A549 (cell line): ENCODE measurements at regions not wholly inside any gene's neighbourhood (a gene's known extent, or its start where the extent isn't known, plus 50 kb on each side); places are given as distances from the start of the nearest gene placed in this dataset.

Source experiments
- ATAC-seq, 2 experiments: fragments of 200-7000 bp in 1 of 2; fragments of >200 bp in 1 of 2; cut with Nextera tagmentation in 1 of 2; cut with Tn5 transposase in 1 of 2; 3 replicates each; pipeline versions ENCODE4 v1.8.0 to v1.9.1; 2018 to 2020; ENCODE audit warnings: mild to moderate bottlenecking in 1 of 2, moderate library complexity in 1 of 2
- CTCF ChIA-PET: fragments of 300-600 bp; sonication (Branson Sonifier 250); formaldehyde crosslinking; extraction: SDS; loops from one replicate; lab custom pipeline; 2021; ENCODE audit warnings: antibody characterized with exemption, inconsistent platforms; lab: Yijun Ruan, JAX
- POLR2A ChIA-PET: fragments of 350-600 bp; formaldehyde crosslinking; extraction: SDS; loops from one replicate; lab custom pipeline; 2021; ENCODE audit warnings: antibody characterized with exemption, inconsistent platforms; lab: Yijun Ruan, JAX
- DNase-seq, 2 experiments: peaks; one replicate each; pipeline versions ENCODE4 v3.0.0 to v3.0.0-alpha.2; 2011 to 2016; ENCODE audit warnings: low read depth in 1 of 2, low spot score in 1 of 2
- FAIRE-seq: peaks from 2 replicates; lab custom pipeline; 2011; peaks lifted over from hg19 to GRCh38; lab: Jason Lieb, UNC
- H3K27ac ChIP-seq, 2 experiments: fragments of >200 bp; sonication (Bioruptor Twin); formaldehyde crosslinking; 3 replicates each; pipeline ENCODE4 v1.5.1; 2016 to 2017
- H3K4me1 ChIP-seq: fragments of >200 bp; sonication (Bioruptor Twin); formaldehyde crosslinking; 3 replicates; pipeline ENCODE4 v1.6.1; 2016
- H3K4me2 ChIP-seq: fragments of >200 bp; sonication (Bioruptor Twin); formaldehyde crosslinking; 3 replicates; pipeline ENCODE4 v1.6.1; 2016
- H3K4me3 ChIP-seq: fragments of >200 bp; sonication (Bioruptor Twin); formaldehyde crosslinking; 3 replicates; pipeline ENCODE4 v1.5.1; 2016
- H3K9me3 ChIP-seq: fragments of >200 bp; sonication (Bioruptor Twin); formaldehyde crosslinking; 3 replicates; pipeline ENCODE4 v1.6.1; 2016
- BHLHE40 ChIP-seq: IDR thresholded peaks from 2 replicates; pipeline ENCODE4 v1.6.1; 2012; ENCODE audit warnings: low read depth, low read length, inconsistent platforms
- CBX2 ChIP-seq: fragments of 200-600 bp; sonication (generic); IDR thresholded peaks from 2 replicates; pipeline ENCODE4 v1.6.1; 2016; ENCODE audit warnings: low read depth, mild to moderate bottlenecking, borderline replicate concordance
- CBX8 ChIP-seq: fragments of 200-600 bp; sonication (generic); IDR thresholded peaks from 2 replicates; pipeline ENCODE4 v1.6.1; 2016
- CHD2 ChIP-seq: fragments of 150-350 bp; IDR thresholded peaks from 2 replicates; pipeline ENCODE4 v1.6.1; 2014; ENCODE audit warnings: low read length; ENCODE audit not compliant: partially characterized antibody
- CHD4 ChIP-seq: fragments of 200-600 bp; sonication (generic); IDR thresholded peaks from 2 replicates; pipeline ENCODE4 v1.6.1; 2016; ENCODE audit warnings: antibody characterized with exemption, mild to moderate bottlenecking, borderline replicate concordance
- EHF ChIP-seq: fragments of 250-450 bp; sonication (Bioruptor Pico); IDR thresholded peaks from 2 replicates; pipeline ENCODE4 v1.5.0; 2020; ENCODE audit warnings: mild to moderate bottlenecking
- FOSB ChIP-seq: fragments of 250-450 bp; sonication (Bioruptor Pico); IDR thresholded peaks from 2 replicates; pipeline ENCODE4 v1.5.0; 2020; ENCODE audit warnings: mild to moderate bottlenecking, moderate library complexity
- HEYL ChIP-seq: fragments of 250-450 bp; sonication (Bioruptor Pico); IDR thresholded peaks from 2 replicates; pipeline ENCODE4 v1.8.0; 2021; ENCODE audit warnings: mild to moderate bottlenecking, moderate library complexity
- HOXA7 ChIP-seq: fragments of 250-450 bp; sonication (Bioruptor Pico); IDR thresholded peaks from 2 replicates; pipeline ENCODE4 v1.5.0; 2020; ENCODE audit warnings: mild to moderate bottlenecking, moderate library complexity
- HOXB13 ChIP-seq: fragments of 250-450 bp; sonication (Bioruptor Pico); IDR thresholded peaks from 2 replicates; pipeline ENCODE4 v1.5.0; 2020; ENCODE audit warnings: low read depth, mild to moderate bottlenecking, moderate library complexity
- HOXB5 ChIP-seq: fragments of 250-450 bp; sonication (Bioruptor Pico); IDR thresholded peaks from 2 replicates; pipeline ENCODE4 v1.5.0; 2020; ENCODE audit warnings: mild to moderate bottlenecking, moderate library complexity
- MAFK ChIP-seq: fragments of 450-650 bp; IDR thresholded peaks from 2 replicates; pipeline ENCODE4 v1.6.1; 2014; ENCODE audit not compliant: partially characterized antibody
- MAZ ChIP-seq: fragments of 150-350 bp; IDR thresholded peaks from 2 replicates; pipeline ENCODE4 v1.6.1; 2014; ENCODE audit warnings: antibody characterized with exemption, low read depth, low read length, borderline replicate concordance
- NFE2L2 ChIP-seq: fragments of 150-350 bp; conservative IDR thresholded peaks from 2 replicates; pipeline ENCODE4 v1.6.1; 2014; ENCODE audit warnings: low read length
- POLR2A ChIP-seq: IDR thresholded peaks from 2 replicates; pipeline ENCODE4 v1.6.1; 2012; ENCODE audit warnings: mild to moderate bottlenecking, low read length
- RCOR1 ChIP-seq: fragments of 150-350 bp; IDR thresholded peaks from 2 replicates; pipeline ENCODE4 v1.6.1; 2014; ENCODE audit warnings: antibody characterized with exemption, low read length, low read depth
- RFX5 ChIP-seq: fragments of 450-650 bp; IDR thresholded peaks from 2 replicates; pipeline ENCODE4 v1.7.1; 2014; ENCODE audit warnings: antibody characterized with exemption, mild to moderate bottlenecking, moderate library complexity
- RNF2 ChIP-seq: fragments of 200-600 bp; sonication (generic); IDR thresholded peaks from 2 replicates; pipeline ENCODE4 v1.6.1; 2016; ENCODE audit warnings: low read depth, mild to moderate bottlenecking, antibody characterized with exemption, moderate library complexity, borderline replicate concordance
- SREBF2 ChIP-seq: fragments of 450-650 bp; IDR thresholded peaks from 2 replicates; pipeline ENCODE4 v1.6.1; 2014; ENCODE audit warnings: mild to moderate bottlenecking, moderate library complexity
- TP53 ChIP-seq: fragments of 250-450 bp; sonication (Bioruptor Pico); IDR thresholded peaks from 2 replicates; pipeline ENCODE4 v1.5.0; 2021; ENCODE audit warnings: mild to moderate bottlenecking, moderate library complexity
- ZC3H11A ChIP-seq: fragments of 450-650 bp; IDR thresholded peaks from 2 replicates; pipeline ENCODE4 v1.6.1; 2014; ENCODE audit warnings: antibody characterized with exemption, mild to moderate bottlenecking
- WGBS: methylation state at CpG from one replicate; pipeline ENCODE4 v1.1.6; 2017; ENCODE audit errors: missing lambda C conversion rate; 5-methylcytosine and 5-hydroxymethylcytosine counted together
- TF ChIP-seq, protein P1 (sequence below): fragments of 250-450 bp; sonication (Bioruptor Pico); IDR thresholded peaks from 2 replicates; pipeline ENCODE4 v1.5.0; 2020; ENCODE audit warnings: low read depth, mild to moderate bottlenecking, moderate library complexity
- TF ChIP-seq, protein P2 (sequence below): IDR thresholded peaks from 2 replicates; pipeline ENCODE4 v1.6.1; 2012
- TF ChIP-seq, protein P3 (sequence below): fragments of 150-350 bp; IDR thresholded peaks from 2 replicates; pipeline ENCODE4 v1.6.1; 2014; ENCODE audit warnings: low read depth, mild to moderate bottlenecking, low read length
- TF ChIP-seq, protein P4 (sequence below): fragments of >200 bp; sonication (Bioruptor Twin); formaldehyde crosslinking; IDR thresholded peaks from 2 replicates; pipeline ENCODE4 v1.6.1; 2016
- TF ChIP-seq, protein P5 (sequence below): fragments of 250-450 bp; sonication (Bioruptor Pico); IDR thresholded peaks from 2 replicates; pipeline ENCODE4 v1.5.0; 2021; ENCODE audit warnings: mild to moderate bottlenecking, moderate library complexity, borderline replicate concordance
- TF ChIP-seq, protein P6 (sequence below): IDR thresholded peaks from 2 replicates; pipeline ENCODE4 v1.6.1; 2012; ENCODE audit warnings: low read depth, borderline replicate concordance
- TF ChIP-seq, protein P7 (sequence below): fragments of 450-650 bp; IDR thresholded peaks from 2 replicates; pipeline ENCODE4 v1.6.1; 2014; ENCODE audit warnings: antibody characterized with exemption
- TF ChIP-seq, protein P8 (sequence below): IDR thresholded peaks from 2 replicates; pipeline ENCODE4 v1.6.1; 2012

DNA sequence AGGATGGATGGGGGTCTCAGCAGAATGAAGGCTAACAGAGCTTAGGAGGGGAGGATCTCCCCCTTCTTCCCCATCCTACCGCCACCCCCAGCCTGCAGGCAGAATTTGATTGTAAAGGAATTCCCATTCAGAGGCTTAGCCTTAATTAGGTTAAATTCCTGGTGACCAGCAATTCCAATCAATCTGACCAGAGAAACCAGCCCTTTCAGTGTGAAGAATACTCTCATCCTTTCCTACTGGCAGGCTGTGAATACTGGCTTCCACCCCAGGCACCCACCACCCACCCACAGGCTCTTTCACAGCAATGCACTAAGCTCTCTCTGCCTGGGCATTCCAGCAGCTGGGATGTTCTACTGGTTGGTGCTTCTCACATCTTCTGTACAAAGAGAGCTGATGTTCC is 137.9 kb upstream of the LYZL1 start:
- 87% methylated on average over 1 of the region's 1 CpG for WGBS
- no peak overlapping the region for H3K4me2 ChIP-seq
- FAIRE-seq: no peak
- CTCF ChIA-PET: interaction anchor here (1.2 to 1.3 kb wide), 2 partner anchors 21 to 212 kb away, joined by 3 to 4 read pairs; no protein-coding TSS in a partner anchor
- peak overlapping the region in 1 of 2 experiments; percentile 65; a peak in 2 of 6 replicates for H3K27ac ChIP-seq
- no peak for ATAC-seq
- peaks cover 13% of the 10 kb centered on the region for H3K4me1 ChIP-seq
- H3K4me3 ChIP-seq: no peak overlapping the region
- no peaks in the 10 kb centered on the region for H3K9me3 ChIP-seq
- POLR2A ChIA-PET: no interaction called here
- TF ChIP-seq RCOR1: no peak
- no peak for TF ChIP-seq BHLHE40
- TF ChIP-seq, all 56 proteins: peak for 0
- no peak for DNase-seq

DNA sequence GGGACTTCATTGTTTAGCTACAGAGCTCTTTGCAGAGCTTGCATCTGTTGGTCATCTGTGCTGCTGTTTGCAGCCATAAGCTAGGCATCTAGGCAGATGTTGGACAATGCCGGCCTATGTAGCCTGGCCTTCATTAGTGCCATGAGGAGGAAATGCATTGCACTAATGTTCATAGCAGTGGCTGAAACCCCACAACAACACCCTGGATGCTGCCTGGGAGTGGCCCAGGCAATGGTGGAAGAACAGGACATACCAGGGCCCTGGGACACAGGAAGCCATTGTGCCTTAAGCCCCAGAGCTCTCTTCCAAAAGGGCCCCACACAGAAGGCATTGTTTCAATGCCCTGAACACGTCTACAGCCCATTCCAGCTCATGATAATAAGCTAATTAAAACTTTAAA is 131.5 kb upstream of the LYZL1 start:
- ChIA-PET CTCF (interaction anchor here (1.0 to 1.8 kb wide), 4 partner anchors 8 to 494 kb away, joined by 3 to 6 read pairs (median 4); no protein-coding TSS in a partner anchor), POLR2A (no interaction called here)
- no peaks in the 10 kb centered on the region for H3K9me3 ChIP-seq
- H3K4me3 ChIP-seq: no peak overlapping the region
- DNase-seq (no peak), ATAC-seq (no peak), FAIRE-seq (no peak)
- TF ChIP-seq, protein P1, sequence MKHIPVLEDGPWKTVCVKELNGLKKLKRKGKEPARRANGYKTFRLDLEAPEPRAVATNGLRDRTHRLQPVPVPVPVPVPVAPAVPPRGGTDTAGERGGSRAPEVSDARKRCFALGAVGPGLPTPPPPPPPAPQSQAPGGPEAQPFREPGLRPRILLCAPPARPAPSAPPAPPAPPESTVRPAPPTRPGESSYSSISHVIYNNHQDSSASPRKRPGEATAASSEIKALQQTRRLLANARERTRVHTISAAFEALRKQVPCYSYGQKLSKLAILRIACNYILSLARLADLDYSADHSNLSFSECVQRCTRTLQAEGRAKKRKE (CRISPR knock-in tag): no peak
- TF ChIP-seq MAFK: no peak
- no peak for TF ChIP-seq HOXB13 (CRISPR knock-in tag)
- no peak for TF ChIP-seq HOXA7
- no peak for TF ChIP-seq RFX5
- TF ChIP-seq CBX2: no peak
- TF ChIP-seq, protein P2, sequence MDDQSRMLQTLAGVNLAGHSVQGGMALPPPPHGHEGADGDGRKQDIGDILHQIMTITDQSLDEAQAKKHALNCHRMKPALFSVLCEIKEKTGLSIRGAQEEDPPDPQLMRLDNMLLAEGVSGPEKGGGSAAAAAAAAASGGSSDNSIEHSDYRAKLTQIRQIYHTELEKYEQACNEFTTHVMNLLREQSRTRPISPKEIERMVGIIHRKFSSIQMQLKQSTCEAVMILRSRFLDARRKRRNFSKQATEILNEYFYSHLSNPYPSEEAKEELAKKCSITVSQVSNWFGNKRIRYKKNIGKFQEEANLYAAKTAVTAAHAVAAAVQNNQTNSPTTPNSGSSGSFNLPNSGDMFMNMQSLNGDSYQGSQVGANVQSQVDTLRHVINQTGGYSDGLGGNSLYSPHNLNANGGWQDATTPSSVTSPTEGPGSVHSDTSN: no peak
- TF ChIP-seq NFE2L2: no peak
- TF ChIP-seq TP53: no peak
- TF ChIP-seq EHF (CRISPR knock-in tag): no peak
- TF ChIP-seq CHD4: no peak
- TF ChIP-seq POLR2A: no peak
- no peak for TF ChIP-seq CBX8
- TF ChIP-seq HEYL (CRISPR knock-in tag): no peak
- TF ChIP-seq, protein P3, sequence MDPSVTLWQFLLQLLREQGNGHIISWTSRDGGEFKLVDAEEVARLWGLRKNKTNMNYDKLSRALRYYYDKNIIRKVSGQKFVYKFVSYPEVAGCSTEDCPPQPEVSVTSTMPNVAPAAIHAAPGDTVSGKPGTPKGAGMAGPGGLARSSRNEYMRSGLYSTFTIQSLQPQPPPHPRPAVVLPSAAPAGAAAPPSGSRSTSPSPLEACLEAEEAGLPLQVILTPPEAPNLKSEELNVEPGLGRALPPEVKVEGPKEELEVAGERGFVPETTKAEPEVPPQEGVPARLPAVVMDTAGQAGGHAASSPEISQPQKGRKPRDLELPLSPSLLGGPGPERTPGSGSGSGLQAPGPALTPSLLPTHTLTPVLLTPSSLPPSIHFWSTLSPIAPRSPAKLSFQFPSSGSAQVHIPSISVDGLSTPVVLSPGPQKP: no peak
- TF ChIP-seq, protein P4, sequence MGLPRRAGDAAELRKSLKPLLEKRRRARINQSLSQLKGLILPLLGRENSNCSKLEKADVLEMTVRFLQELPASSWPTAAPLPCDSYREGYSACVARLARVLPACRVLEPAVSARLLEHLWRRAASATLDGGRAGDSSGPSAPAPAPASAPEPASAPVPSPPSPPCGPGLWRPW: no peak
- no peak for TF ChIP-seq CHD2
- no peak for TF ChIP-seq MAZ
- TF ChIP-seq SREBF2: no peak
- peak overlapping the region in 1 of 2 experiments; percentile 20; a peak in 1 of 6 replicates for H3K27ac ChIP-seq
- peaks cover 18% of the 10 kb centered on the region for H3K4me1 ChIP-seq
- no peak overlapping the region for H3K4me2 ChIP-seq
- 88% methylated on average over 2 of the region's 2 CpGs for WGBS

DNA sequence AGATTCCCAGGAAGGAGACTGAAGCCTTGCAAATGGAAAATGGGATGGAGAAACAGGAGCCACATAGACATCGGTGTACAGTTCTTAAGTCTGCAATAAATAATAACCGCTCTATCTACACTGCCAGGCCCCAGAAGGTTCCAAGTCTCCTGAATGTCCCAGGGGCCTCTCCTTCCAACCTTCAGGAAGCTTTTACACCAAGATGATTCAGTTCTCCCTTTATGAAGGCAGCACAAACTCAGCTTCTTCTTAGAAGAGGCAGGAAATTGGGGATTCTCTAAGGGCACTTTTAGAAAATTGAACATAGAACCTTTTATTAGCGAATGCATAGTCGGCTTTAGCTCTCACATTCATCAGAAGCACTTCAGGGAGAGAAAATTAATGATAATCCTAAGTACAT is 130.8 kb upstream of the LYZL1 start:
- WGBS: 92% methylated on average over 4 of the region's 4 CpGs
- Histone ChIP-seq H3K27ac (peak overlapping the region in 1 of 2 experiments; percentile 41; a peak in 1 of 6 replicates), H3K4me2 (no peak overlapping the region), H3K4me3 (no peak overlapping the region), H3K9me3 (no peaks in the 10 kb centered on the region), H3K4me1 (peaks cover 18% of the 10 kb centered on the region)
- DNase-seq (no peak), FAIRE-seq (no peak), ATAC-seq (no peak)
- POLR2A ChIA-PET: no interaction called here
- TF ChIP-seq, protein P5, sequence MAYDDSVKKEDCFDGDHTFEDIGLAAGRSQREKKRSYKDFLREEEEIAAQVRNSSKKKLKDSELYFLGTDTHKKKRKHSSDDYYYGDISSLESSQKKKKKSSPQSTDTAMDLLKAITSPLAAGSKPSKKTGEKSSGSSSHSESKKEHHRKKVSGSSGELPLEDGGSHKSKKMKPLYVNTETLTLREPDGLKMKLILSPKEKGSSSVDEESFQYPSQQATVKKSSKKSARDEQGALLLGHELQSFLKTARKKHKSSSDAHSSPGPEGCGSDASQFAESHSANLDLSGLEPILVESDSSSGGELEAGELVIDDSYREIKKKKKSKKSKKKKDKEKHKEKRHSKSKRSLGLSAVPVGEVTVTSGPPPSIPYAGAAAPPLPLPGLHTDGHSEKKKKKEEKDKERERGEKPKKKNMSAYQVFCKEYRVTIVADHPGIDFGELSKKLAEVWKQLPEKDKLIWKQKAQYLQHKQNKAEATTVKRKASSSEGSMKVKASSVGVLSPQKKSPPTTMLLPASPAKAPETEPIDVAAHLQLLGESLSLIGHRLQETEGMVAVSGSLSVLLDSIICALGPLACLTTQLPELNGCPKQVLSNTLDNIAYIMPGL: no peak
- TF ChIP-seq, protein P6, sequence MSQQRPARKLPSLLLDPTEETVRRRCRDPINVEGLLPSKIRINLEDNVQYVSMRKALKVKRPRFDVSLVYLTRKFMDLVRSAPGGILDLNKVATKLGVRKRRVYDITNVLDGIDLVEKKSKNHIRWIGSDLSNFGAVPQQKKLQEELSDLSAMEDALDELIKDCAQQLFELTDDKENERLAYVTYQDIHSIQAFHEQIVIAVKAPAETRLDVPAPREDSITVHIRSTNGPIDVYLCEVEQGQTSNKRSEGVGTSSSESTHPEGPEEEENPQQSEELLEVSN: no peak
- TF ChIP-seq POLR2A (no peak), ZC3H11A (no peak), HOXB13 (CRISPR knock-in tag) (no peak), FOSB (no peak), HOXB5 (CRISPR knock-in tag) (no peak), RFX5 (no peak), CBX8 (no peak), RNF2 (no peak), HOXA7 (no peak), CBX2 (no peak)
- TF ChIP-seq, protein P7, sequence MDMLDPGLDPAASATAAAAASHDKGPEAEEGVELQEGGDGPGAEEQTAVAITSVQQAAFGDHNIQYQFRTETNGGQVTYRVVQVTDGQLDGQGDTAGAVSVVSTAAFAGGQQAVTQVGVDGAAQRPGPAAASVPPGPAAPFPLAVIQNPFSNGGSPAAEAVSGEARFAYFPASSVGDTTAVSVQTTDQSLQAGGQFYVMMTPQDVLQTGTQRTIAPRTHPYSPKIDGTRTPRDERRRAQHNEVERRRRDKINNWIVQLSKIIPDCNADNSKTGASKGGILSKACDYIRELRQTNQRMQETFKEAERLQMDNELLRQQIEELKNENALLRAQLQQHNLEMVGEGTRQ: no peak
- TF ChIP-seq, protein P8, sequence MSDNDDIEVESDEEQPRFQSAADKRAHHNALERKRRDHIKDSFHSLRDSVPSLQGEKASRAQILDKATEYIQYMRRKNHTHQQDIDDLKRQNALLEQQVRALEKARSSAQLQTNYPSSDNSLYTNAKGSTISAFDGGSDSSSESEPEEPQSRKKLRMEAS: no peak
- CTCF ChIA-PET: interaction anchor here (1.0 to 1.8 kb wide), 6 partner anchors 8 to 482 kb away, joined by 3 to 5 read pairs (median 3); no protein-coding TSS in a partner anchor
